ENCODE measurements at regions not wholly inside any gene's neighbourhood (a gene's known extent, or its start where the extent isn't known, plus 50 kb on each side); places are given as distances from the start of the nearest gene placed in this dataset.

DNA sequence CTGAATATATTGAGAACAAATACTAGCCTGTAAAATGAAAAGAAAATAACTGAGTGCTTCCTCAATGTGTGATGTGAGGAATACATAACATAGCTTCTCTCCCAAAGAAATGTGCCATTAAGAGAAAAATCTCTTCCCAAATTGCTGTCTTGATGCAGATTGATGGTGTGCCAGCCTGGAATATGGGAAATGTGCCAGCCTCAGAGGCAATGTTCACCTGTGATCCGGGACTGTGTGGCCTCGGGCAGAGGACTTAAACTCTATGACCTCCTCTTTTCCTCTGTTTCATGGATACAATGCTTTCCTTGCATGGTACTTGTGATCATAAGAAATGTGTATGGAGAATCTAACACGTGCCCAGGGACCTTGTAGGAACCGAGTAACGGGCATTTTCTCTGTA, 370.9 kb downstream of the DIRAS2 start:
- Histone ChIP-seq H3K4me3 (replicated peaks in 1 of 3; ENCODE audit: low read depth in 2 of 3, low read length in 3 of 3) (no peak overlapping the region), H3K4me1 (ENCODE audit: control insufficient read depth in 1 of 2, insufficient read depth in 2 of 2, low read length in 2 of 2) (no peaks in the 10 kb centered on the region), H3K9me3 (replicated peaks in 1 of 2; ENCODE audit: control insufficient read depth in 1 of 2, insufficient read depth in 1 of 2, low read length in 2 of 2) (no peaks in the 10 kb centered on the region), H3K79me2 (ENCODE audit: insufficient read depth, low read length) (no peaks in the 10 kb centered on the region), H3K27me3 (ENCODE audit: control insufficient read depth in 2 of 2, insufficient read depth in 2 of 2, low read length in 2 of 2) (peaks cover 2 to 4% of the 10 kb centered on the region in 2 donors), H3K4me2 (replicated peaks; ENCODE audit: extremely low read depth, low read length, poor library complexity, severe bottlenecking) (no peak overlapping the region), H2AFZ (ENCODE audit: insufficient read depth, low read depth, low read length, poor library complexity, severe bottlenecking) (no peak overlapping the region), H3K27ac (ENCODE audit: low read depth in 1 of 2, low read length in 2 of 2) (no peak overlapping the region), H4K20me1 (ENCODE audit: insufficient read depth, low read length) (no peaks in the 10 kb centered on the region), H3K36me3 (replicated peaks in 1 of 2; ENCODE audit: control insufficient read depth in 1 of 2, insufficient read depth in 2 of 2, low read length in 2 of 2) (no peaks in the 10 kb centered on the region), H3K9ac (ENCODE audit: insufficient read depth, low read length, poor library complexity, severe bottlenecking) (no peak overlapping the region)
- Mint-ChIP-seq H3K36me3 (no peaks in the 10 kb centered on the region), H3K4me3 (no peak overlapping the region), H3K4me1 (no peaks in the 10 kb centered on the region), H3K27me3 (ENCODE audit: low read depth in 3 of 3) (peaks cover 6 to 17% (median 7%) of the 10 kb centered on the region in 3 donors), H3K9me3 (peaks cover 0 to 6% (median 0%) of the 10 kb centered on the region in 7 donors), H3K27ac (no peak overlapping the region)
- TF ChIP-seq, protein P1, sequence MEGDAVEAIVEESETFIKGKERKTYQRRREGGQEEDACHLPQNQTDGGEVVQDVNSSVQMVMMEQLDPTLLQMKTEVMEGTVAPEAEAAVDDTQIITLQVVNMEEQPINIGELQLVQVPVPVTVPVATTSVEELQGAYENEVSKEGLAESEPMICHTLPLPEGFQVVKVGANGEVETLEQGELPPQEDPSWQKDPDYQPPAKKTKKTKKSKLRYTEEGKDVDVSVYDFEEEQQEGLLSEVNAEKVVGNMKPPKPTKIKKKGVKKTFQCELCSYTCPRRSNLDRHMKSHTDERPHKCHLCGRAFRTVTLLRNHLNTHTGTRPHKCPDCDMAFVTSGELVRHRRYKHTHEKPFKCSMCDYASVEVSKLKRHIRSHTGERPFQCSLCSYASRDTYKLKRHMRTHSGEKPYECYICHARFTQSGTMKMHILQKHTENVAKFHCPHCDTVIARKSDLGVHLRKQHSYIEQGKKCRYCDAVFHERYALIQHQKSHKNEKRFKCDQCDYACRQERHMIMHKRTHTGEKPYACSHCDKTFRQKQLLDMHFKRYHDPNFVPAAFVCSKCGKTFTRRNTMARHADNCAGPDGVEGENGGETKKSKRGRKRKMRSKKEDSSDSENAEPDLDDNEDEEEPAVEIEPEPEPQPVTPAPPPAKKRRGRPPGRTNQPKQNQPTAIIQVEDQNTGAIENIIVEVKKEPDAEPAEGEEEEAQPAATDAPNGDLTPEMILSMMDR (IDR thresholded peaks at IDR 0.05), result no peak
- intact Hi-C loops (cut with micrococcal nuclease), result no loop called here
- WGBS (ENCODE audit: insufficient coverage), result no CpG with 5 or more reads among the region's 5 CpGs
- no peak for DNase-seq

DNA sequence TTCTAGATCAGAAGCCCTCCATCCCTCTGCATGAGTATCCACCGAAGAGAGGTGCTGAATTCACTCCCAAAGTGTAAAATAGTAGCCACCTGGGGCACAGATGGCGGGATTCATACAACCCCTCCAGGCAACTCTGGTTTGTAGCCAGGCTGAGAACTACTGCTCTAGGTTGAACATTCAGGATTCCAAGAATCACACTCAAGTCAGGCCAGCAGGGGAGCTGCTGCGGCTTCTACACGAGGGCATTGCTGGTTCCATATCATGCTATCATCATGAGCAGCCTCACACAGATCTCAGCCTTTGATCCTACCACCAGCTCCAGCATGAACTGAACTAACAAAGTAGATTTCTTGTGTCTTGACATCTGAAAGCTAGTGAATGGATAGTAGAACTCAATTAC, 367.9 kb downstream of the DIRAS2 start:
- TF ChIP-seq, protein P1 (IDR thresholded peaks at IDR 0.05), result no peak
- peaks cover 2 to 13% of the 10 kb centered on the region in 2 donors for H3K27me3 ChIP-seq (ENCODE audit: control insufficient read depth in 2 of 2, insufficient read depth in 2 of 2, low read length in 2 of 2)
- DNase-seq, result no peak
- no peak overlapping the region for H3K9ac ChIP-seq (ENCODE audit: insufficient read depth, low read length, poor library complexity, severe bottlenecking)
- H3K4me1 ChIP-seq (ENCODE audit: control insufficient read depth in 1 of 2, insufficient read depth in 2 of 2, low read length in 2 of 2), result no peaks in the 10 kb centered on the region
- intact Hi-C loops (cut with micrococcal nuclease), result no loop called here
- H3K36me3 ChIP-seq (replicated peaks in 1 of 2; ENCODE audit: control insufficient read depth in 1 of 2, insufficient read depth in 2 of 2, low read length in 2 of 2), result no peaks in the 10 kb centered on the region
- H3K4me2 ChIP-seq (replicated peaks; ENCODE audit: extremely low read depth, low read length, poor library complexity, severe bottlenecking), result no peak overlapping the region
- Mint-ChIP-seq H3K9me3 (peaks cover 0 to 6% (median 0%) of the 10 kb centered on the region in 7 donors), H3K4me3 (no peak overlapping the region), H3K27ac (no peak overlapping the region), H3K27me3 (ENCODE audit: low read depth in 3 of 3) (peaks cover 6 to 17% (median 8%) of the 10 kb centered on the region in 3 donors), H3K36me3 (no peaks in the 10 kb centered on the region), H3K4me1 (no peaks in the 10 kb centered on the region)
- H3K4me3 ChIP-seq (replicated peaks in 1 of 3; ENCODE audit: low read depth in 2 of 3, low read length in 3 of 3), result no peak overlapping the region
- H3K9me3 ChIP-seq (replicated peaks in 1 of 2; ENCODE audit: control insufficient read depth in 1 of 2, insufficient read depth in 1 of 2, low read length in 2 of 2), result no peaks in the 10 kb centered on the region
- no peak overlapping the region for H3K27ac ChIP-seq (ENCODE audit: low read depth in 1 of 2, low read length in 2 of 2)
- WGBS (ENCODE audit: insufficient coverage), result 88% methylated on average over 4 of the region's 4 CpGs
- H2AFZ ChIP-seq (ENCODE audit: insufficient read depth, low read depth, low read length, poor library complexity, severe bottlenecking), result no peak overlapping the region
- no peaks in the 10 kb centered on the region for H4K20me1 ChIP-seq (ENCODE audit: insufficient read depth, low read length)
- no peaks in the 10 kb centered on the region for H3K79me2 ChIP-seq (ENCODE audit: insufficient read depth, low read length)
